T1000 (cell line): ENCODE measurements at regions not wholly inside any gene's neighbourhood (a gene's known extent, or its start where the extent isn't known, plus 50 kb on each side); places are given as distances from the start of the nearest gene placed in this dataset.
"Not testable (repeated sequence)": the region's sequence is repeated elsewhere in the genome, so short reads cannot be mapped to it uniquely, and the experiment has no call there.

Source experiments
- DNase-seq: peaks from one replicate; lab custom pipeline; 2025; ENCODE audit warnings: mixed read lengths; lab: John Stamatoyannopoulos, UW

- DNase-seq, result no peak
Measured at GRCh38 chr3:193962986-193963685, 172.8 kb upstream of the HES1 start.

GRCh38 chr3:193963808-193964516 lies 172.0 kb upstream of the HES1 start:
- DNase-seq, result no peak

- no peak for DNase-seq
Measured at GRCh38 chr3:193964517-193964880, 171.4 kb upstream of the HES1 start.

GRCh38 chr3:193968380-193968974 lies 167.5 kb upstream of the HES1 start:
- DNase-seq, result no peak

GRCh38 chr3:193970131-193970772 lies 165.7 kb upstream of the HES1 start:
- DNase-seq, result not testable (repeated sequence)

GRCh38 chr3:193970773-193971206 lies 165.2 kb upstream of the HES1 start:
- no peak for DNase-seq

- no peak for DNase-seq
Measured at GRCh38 chr3:193971261-193971751, 164.6 kb upstream of the HES1 start.

GRCh38 chr3:193971966-193972365 lies 164.0 kb upstream of the HES1 start:
- no peak for DNase-seq

- no peak for DNase-seq
Measured at GRCh38 chr3:193972832-193973231, 163.1 kb upstream of the HES1 start.

- no peak for DNase-seq
Measured at GRCh38 chr3:193974191-193974652, 161.7 kb upstream of the HES1 start.

- DNase-seq, result no peak
Measured at GRCh38 chr3:193974671-193975535, 161.0 kb upstream of the HES1 start.

- no peak for DNase-seq
Measured at GRCh38 chr3:193977622-193978021, 158.3 kb upstream of the HES1 start.

- DNase-seq, result no peak
Measured at GRCh38 chr3:193978030-193978429, 157.9 kb upstream of the HES1 start.

- no peak for DNase-seq
Measured at GRCh38 chr3:193978486-193978885, 157.5 kb upstream of the HES1 start.

- no peak for DNase-seq
Measured at GRCh38 chr3:193980326-193980725, 155.6 kb upstream of the HES1 start.

GRCh38 chr3:193980905-193981304 lies 155.0 kb upstream of the HES1 start:
- no peak for DNase-seq

- no peak for DNase-seq
Measured at GRCh38 chr3:193981504-193981903, 154.4 kb upstream of the HES1 start.

- DNase-seq, result no peak
Measured at GRCh38 chr3:193982258-193982659, 153.7 kb upstream of the HES1 start.

GRCh38 chr3:193983846-193984818 lies 151.8 kb upstream of the HES1 start:
- no peak for DNase-seq

GRCh38 chr3:193984876-193985275 lies 151.1 kb upstream of the HES1 start:
- no peak for DNase-seq
